ENCODE measurements at regions not wholly inside any gene's neighbourhood (a gene's known extent, or its start where the extent isn't known, plus 50 kb on each side); places are given as distances from the start of the nearest gene placed in this dataset.

DNA sequence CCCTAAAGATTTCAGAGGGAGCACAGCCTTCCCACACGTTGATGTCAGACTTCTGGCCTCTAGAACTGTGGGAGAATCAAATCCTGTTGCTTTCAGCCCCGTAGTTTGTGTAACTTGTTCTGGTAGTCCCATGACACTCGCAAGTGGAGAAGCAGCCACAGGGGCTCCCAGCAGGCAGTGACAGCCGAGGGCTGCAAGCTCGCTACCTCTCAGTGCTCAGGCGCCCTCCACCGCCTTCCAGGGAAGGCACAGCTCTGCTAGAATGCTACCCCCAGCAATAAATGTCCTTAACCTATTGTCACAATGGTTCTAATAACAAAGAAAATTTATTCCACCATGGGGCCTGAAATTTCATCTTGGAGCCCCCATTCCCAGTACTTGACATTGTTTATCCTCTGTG, 143.1 kb upstream of the ZNF236 start:
- Histone ChIP-seq H3K9me3 (ENCODE audit: insufficient read depth, low read length, severe bottlenecking) (no peaks in the 10 kb centered on the region), H3K9ac (ENCODE audit: low read depth, low read length) (no peak overlapping the region), H3K4me3 (ENCODE audit: low read depth in 1 of 2, low read length in 2 of 2) (no peak overlapping the region), H3K79me2 (ENCODE audit: insufficient read depth, low read length) (no peaks in the 10 kb centered on the region), H4K20me1 (ENCODE audit: insufficient read depth, low read length) (no peaks in the 10 kb centered on the region), H2AFZ (ENCODE audit: low read depth, low read length) (no peak overlapping the region), H3K27ac (ENCODE audit: low read length) (no peak overlapping the region), H3K27me3 (ENCODE audit: insufficient read depth, low read length, poor library complexity) (peaks cover 11% of the 10 kb centered on the region), H3K4me2 (ENCODE audit: insufficient read depth, low read length) (no peak overlapping the region), H3K36me3 (ENCODE audit: insufficient read depth, low read length) (no peaks in the 10 kb centered on the region), H3K4me1 (ENCODE audit: insufficient read depth, low read length) (no peaks in the 10 kb centered on the region)
- TF ChIP-seq, protein P1, sequence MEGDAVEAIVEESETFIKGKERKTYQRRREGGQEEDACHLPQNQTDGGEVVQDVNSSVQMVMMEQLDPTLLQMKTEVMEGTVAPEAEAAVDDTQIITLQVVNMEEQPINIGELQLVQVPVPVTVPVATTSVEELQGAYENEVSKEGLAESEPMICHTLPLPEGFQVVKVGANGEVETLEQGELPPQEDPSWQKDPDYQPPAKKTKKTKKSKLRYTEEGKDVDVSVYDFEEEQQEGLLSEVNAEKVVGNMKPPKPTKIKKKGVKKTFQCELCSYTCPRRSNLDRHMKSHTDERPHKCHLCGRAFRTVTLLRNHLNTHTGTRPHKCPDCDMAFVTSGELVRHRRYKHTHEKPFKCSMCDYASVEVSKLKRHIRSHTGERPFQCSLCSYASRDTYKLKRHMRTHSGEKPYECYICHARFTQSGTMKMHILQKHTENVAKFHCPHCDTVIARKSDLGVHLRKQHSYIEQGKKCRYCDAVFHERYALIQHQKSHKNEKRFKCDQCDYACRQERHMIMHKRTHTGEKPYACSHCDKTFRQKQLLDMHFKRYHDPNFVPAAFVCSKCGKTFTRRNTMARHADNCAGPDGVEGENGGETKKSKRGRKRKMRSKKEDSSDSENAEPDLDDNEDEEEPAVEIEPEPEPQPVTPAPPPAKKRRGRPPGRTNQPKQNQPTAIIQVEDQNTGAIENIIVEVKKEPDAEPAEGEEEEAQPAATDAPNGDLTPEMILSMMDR (IDR thresholded peaks at IDR 0.05; ENCODE audit: borderline replicate concordance, extremely low read depth, low read length, poor library complexity, severe bottlenecking): no peak
- no peak for TF ChIP-seq EZH2 (IDR thresholded peaks at IDR 0.05; ENCODE audit: borderline replicate concordance, low read depth, low read length, severe bottlenecking)
- DNase-seq (no peak), ATAC-seq (ENCODE audit: insufficient read depth, low read depth) (no peak)

DNA sequence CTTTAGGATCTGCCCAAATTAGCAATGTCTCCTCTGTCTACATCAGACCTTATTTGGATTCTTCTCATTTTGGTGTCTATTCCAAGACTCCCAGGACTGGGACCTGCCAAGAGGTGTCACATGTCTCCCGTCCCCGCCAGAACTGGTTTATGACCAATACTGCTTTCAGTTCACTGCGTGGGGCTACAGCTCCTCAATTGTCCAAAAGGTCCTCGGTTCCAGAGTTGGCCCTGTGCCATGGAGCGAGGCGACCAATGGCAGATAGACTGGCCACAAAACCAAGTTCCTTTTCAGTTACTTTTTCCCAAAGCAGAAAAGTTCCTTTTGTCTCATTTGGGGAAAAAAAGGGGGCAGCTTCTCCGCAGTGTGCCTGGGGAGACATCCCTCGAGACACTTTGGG, 144.1 kb upstream of the ZNF236 start:
- Histone ChIP-seq H3K4me2 (ENCODE audit: insufficient read depth, low read length) (no peak overlapping the region), H3K79me2 (ENCODE audit: insufficient read depth, low read length) (no peaks in the 10 kb centered on the region), H2AFZ (ENCODE audit: low read depth, low read length) (no peak overlapping the region), H3K27ac (ENCODE audit: low read length) (no peak overlapping the region), H4K20me1 (ENCODE audit: insufficient read depth, low read length) (no peaks in the 10 kb centered on the region), H3K36me3 (ENCODE audit: insufficient read depth, low read length) (no peaks in the 10 kb centered on the region), H3K27me3 (ENCODE audit: insufficient read depth, low read length, poor library complexity) (peaks cover 11% of the 10 kb centered on the region), H3K9me3 (ENCODE audit: insufficient read depth, low read length, severe bottlenecking) (no peaks in the 10 kb centered on the region), H3K4me3 (ENCODE audit: low read depth in 1 of 2, low read length in 2 of 2) (no peak overlapping the region), H3K9ac (ENCODE audit: low read depth, low read length) (no peak overlapping the region), H3K4me1 (ENCODE audit: insufficient read depth, low read length) (no peaks in the 10 kb centered on the region)
- no peak for ATAC-seq (ENCODE audit: insufficient read depth, low read depth)
- TF ChIP-seq, protein P1 (IDR thresholded peaks at IDR 0.05; ENCODE audit: borderline replicate concordance, extremely low read depth, low read length, poor library complexity, severe bottlenecking): no peak
- no peak for TF ChIP-seq EZH2 (IDR thresholded peaks at IDR 0.05; ENCODE audit: borderline replicate concordance, low read depth, low read length, severe bottlenecking)
- DNase-seq: no peak

DNA sequence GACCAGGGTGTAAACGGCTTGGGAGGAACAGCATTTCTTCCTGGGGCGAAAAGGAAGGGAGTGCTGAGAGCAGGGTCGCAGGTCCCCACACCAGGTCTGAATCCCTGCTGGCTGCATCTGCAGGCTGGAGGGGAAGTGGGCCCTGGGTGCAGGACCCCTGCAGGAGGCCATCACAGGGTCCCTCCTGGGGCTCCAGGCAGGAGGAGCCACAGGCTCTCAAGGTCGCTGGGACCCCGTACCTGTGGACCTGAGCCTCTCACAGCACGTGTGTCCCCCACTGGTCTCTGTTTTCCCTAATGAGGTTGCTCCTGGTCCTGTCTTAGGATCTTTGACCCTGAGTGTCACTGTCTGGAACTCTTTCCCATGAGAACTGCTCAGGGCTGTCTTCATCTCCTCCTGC, 147.8 kb upstream of the ZNF236 start:
- Histone ChIP-seq H3K9ac (ENCODE audit: low read depth, low read length) (no peak overlapping the region), H2AFZ (ENCODE audit: low read depth, low read length) (no peak overlapping the region), H4K20me1 (ENCODE audit: insufficient read depth, low read length) (no peaks in the 10 kb centered on the region), H3K4me3 (ENCODE audit: low read depth in 1 of 2, low read length in 2 of 2) (no peak overlapping the region), H3K27ac (ENCODE audit: low read length) (no peak overlapping the region), H3K79me2 (ENCODE audit: insufficient read depth, low read length) (no peaks in the 10 kb centered on the region), H3K9me3 (ENCODE audit: insufficient read depth, low read length, severe bottlenecking) (no peaks in the 10 kb centered on the region), H3K4me1 (ENCODE audit: insufficient read depth, low read length) (no peaks in the 10 kb centered on the region), H3K4me2 (ENCODE audit: insufficient read depth, low read length) (no peak overlapping the region), H3K36me3 (ENCODE audit: insufficient read depth, low read length) (no peaks in the 10 kb centered on the region), H3K27me3 (ENCODE audit: insufficient read depth, low read length, poor library complexity) (peaks cover 11% of the 10 kb centered on the region)
- no peak for DNase-seq
- no peak for ATAC-seq (ENCODE audit: insufficient read depth, low read depth)
- TF ChIP-seq, protein P1 (IDR thresholded peaks at IDR 0.05; ENCODE audit: borderline replicate concordance, extremely low read depth, low read length, poor library complexity, severe bottlenecking): no peak
- TF ChIP-seq EZH2 (IDR thresholded peaks at IDR 0.05; ENCODE audit: borderline replicate concordance, low read depth, low read length, severe bottlenecking): no peak

Measured in DND-41 (cell line).